Fibroblast of lung (primary cell): ENCODE measurements at regions not wholly inside any gene's neighbourhood (a gene's known extent, or its start where the extent isn't known, plus 50 kb on each side); places are given as distances from the start of the nearest gene placed in this dataset.
A peak's percentile ranks its signal among the peaks of the same experiment; 100 is the strongest.

ENCODE experiments used
- DNase-seq, 2 donors: peaks; one replicate each; pipeline versions ENCODE4 v3.0.0 to v3.0.0-alpha.2; 2010; ENCODE audit warnings: low read depth in 2 of 2
- H2AFZ ChIP-seq: 2 replicates; pipeline ENCODE4 v1.5.1; 2012; ENCODE audit warnings: low read length, control low read depth, inconsistent platforms
- H3K27ac ChIP-seq: 2 replicates; pipeline ENCODE4 v1.5.1; 2011; ENCODE audit warnings: low read length, control low read depth; ENCODE audit not compliant: insufficient read depth
- H3K27me3 ChIP-seq: 2 replicates; pipeline ENCODE4 v1.5.1; 2011; ENCODE audit warnings: mild to moderate bottlenecking, low read length; ENCODE audit not compliant: control insufficient read depth, insufficient read depth
- H3K36me3 ChIP-seq: 2 replicates; pipeline ENCODE4 v1.5.1; 2011; ENCODE audit warnings: low read length; ENCODE audit not compliant: control insufficient read depth, insufficient read depth
- H3K4me1 ChIP-seq: 2 replicates; pipeline ENCODE4 v1.5.1; 2011; ENCODE audit warnings: low read length; ENCODE audit not compliant: control insufficient read depth, insufficient read depth; ENCODE audit errors: extremely low read depth
- H3K4me2 ChIP-seq: 2 replicates; pipeline ENCODE4 v1.5.1; 2011; ENCODE audit warnings: low read length, control low read depth; ENCODE audit not compliant: insufficient read depth; ENCODE audit errors: extremely low read depth
- H3K4me3 ChIP-seq, 4 experiments: fragments of 200-600 bp in 1 of 4; sonication (generic) in 1 of 4; replicated peaks in 1 of 4; 2 replicates each; pipeline ENCODE4 v1.5.1; 2011 to 2016; ENCODE audit warnings: low read length in 4 of 4, low read depth in 3 of 4, mild to moderate bottlenecking in 3 of 4, control low read depth in 2 of 4, inconsistent platforms in 1 of 4, mixed read lengths in 1 of 4; ENCODE audit not compliant: insufficient read depth in 1 of 4; ENCODE audit errors: control extremely low read depth in 1 of 4
- H3K79me2 ChIP-seq: 2 replicates; pipeline ENCODE4 v1.5.1; 2012; ENCODE audit warnings: mild to moderate bottlenecking, low read length, inconsistent platforms; ENCODE audit not compliant: control insufficient read depth, insufficient read depth
- H3K9ac ChIP-seq: 2 replicates; pipeline ENCODE4 v1.5.1; 2011; ENCODE audit warnings: mild to moderate bottlenecking, low read length, control low read depth; ENCODE audit not compliant: insufficient read depth
- H3K9me3 ChIP-seq: 2 replicates; pipeline ENCODE4 v1.5.1; 2012; ENCODE audit warnings: low read depth, low read length; ENCODE audit not compliant: control insufficient read depth, insufficient read depth
- H4K20me1 ChIP-seq: 2 replicates; pipeline ENCODE4 v1.5.1; 2011; ENCODE audit warnings: low read length; ENCODE audit not compliant: control insufficient read depth, insufficient read depth; ENCODE audit errors: extremely low read depth
- EZH2 ChIP-seq: IDR thresholded peaks from 2 replicates; pipeline ENCODE4 v1.5.1; 2012; ENCODE audit warnings: low read length, control low read depth, mild to moderate bottlenecking; ENCODE audit errors: missing control alignments
- TF ChIP-seq, protein P1 (sequence below), 2 donors: IDR thresholded peaks in 1 of 2; conservative IDR thresholded peaks in 1 of 2; 1 replicate in 1 of 2; 2 replicates in 1 of 2; pipeline ENCODE4 v1.5.1; 2011 to 2012; ENCODE audit warnings: low read length in 2 of 2, control low read depth in 1 of 2, inconsistent platforms in 1 of 2, low read depth in 1 of 2, mild to moderate bottlenecking in 1 of 2

DNA sequence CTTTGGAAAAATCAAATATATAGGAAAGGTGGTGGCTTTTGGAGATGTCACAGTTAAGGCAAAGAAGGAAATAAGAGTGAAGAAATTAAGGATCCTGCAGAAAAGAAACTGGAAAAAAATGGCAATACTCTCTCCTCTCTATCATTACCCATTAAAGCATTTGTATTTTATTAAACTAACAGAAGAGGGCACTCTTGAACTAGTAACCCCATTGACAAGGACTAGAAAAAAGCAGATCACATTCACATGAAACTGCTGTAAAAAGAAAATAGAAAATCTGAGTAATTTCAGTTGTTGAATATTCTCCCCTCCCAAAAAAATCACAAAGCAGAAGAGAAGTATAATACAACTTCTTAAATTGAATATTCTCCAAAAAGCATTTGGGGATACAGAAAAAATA is 104.1 kb upstream of the SLC35B3 start:
- no peaks in the 10 kb centered on the region for H3K4me1 ChIP-seq
- no peak overlapping the region for H3K27ac ChIP-seq
- DNase-seq = peak; percentile 1 to 22
- no peaks in the 10 kb centered on the region for H3K27me3 ChIP-seq
- no peak overlapping the region for H3K4me3 ChIP-seq
- no peaks in the 10 kb centered on the region for H4K20me1 ChIP-seq
- H3K9me3 ChIP-seq = no peaks in the 10 kb centered on the region
- no peak overlapping the region for H3K9ac ChIP-seq
- no peak overlapping the region for H3K4me2 ChIP-seq
- no peaks in the 10 kb centered on the region for H3K79me2 ChIP-seq
- H3K36me3 ChIP-seq = no peaks in the 10 kb centered on the region
- TF ChIP-seq, protein P1, sequence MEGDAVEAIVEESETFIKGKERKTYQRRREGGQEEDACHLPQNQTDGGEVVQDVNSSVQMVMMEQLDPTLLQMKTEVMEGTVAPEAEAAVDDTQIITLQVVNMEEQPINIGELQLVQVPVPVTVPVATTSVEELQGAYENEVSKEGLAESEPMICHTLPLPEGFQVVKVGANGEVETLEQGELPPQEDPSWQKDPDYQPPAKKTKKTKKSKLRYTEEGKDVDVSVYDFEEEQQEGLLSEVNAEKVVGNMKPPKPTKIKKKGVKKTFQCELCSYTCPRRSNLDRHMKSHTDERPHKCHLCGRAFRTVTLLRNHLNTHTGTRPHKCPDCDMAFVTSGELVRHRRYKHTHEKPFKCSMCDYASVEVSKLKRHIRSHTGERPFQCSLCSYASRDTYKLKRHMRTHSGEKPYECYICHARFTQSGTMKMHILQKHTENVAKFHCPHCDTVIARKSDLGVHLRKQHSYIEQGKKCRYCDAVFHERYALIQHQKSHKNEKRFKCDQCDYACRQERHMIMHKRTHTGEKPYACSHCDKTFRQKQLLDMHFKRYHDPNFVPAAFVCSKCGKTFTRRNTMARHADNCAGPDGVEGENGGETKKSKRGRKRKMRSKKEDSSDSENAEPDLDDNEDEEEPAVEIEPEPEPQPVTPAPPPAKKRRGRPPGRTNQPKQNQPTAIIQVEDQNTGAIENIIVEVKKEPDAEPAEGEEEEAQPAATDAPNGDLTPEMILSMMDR (conservative IDR thresholded peaks at IDR 0.05 in 1 of 2, IDR thresholded peaks at IDR 0.05 in 1 of 2; ENCODE audit: low read depth in 1 of 2, low read length in 2 of 2) = peak in 1 of 2 donors; percentile 7
- no peak for TF ChIP-seq EZH2
- no peak overlapping the region for H2AFZ ChIP-seq

DNA sequence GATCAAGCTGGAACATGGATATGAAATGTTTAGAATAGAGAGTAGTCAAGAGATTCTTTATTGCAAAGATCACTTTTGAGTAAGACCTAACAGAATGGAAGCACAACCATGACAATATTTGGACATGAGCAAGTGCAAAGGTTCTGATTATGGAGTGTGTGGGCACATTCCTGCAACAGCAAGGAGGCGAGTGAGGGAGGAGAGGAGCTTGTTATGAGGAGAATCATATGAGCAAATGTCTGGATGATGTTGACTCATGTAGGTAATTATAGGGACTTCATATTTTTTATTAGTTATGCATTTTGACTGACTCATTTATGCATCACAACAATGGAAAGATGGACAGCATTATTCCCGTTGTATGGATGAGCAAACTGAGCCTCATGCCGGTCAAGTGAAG is 100.8 kb upstream of the SLC35B3 start:
- H4K20me1 ChIP-seq = no peaks in the 10 kb centered on the region
- no peak overlapping the region for H3K4me2 ChIP-seq
- no peak for TF ChIP-seq EZH2
- TF ChIP-seq, protein P1 (conservative IDR thresholded peaks at IDR 0.05 in 1 of 2, IDR thresholded peaks at IDR 0.05 in 1 of 2; ENCODE audit: low read depth in 1 of 2, low read length in 2 of 2) = no peak
- no peak overlapping the region for H3K27ac ChIP-seq
- H3K4me1 ChIP-seq = no peaks in the 10 kb centered on the region
- H3K27me3 ChIP-seq = no peaks in the 10 kb centered on the region
- no peaks in the 10 kb centered on the region for H3K9me3 ChIP-seq
- no peak overlapping the region for H3K9ac ChIP-seq
- H3K79me2 ChIP-seq = no peaks in the 10 kb centered on the region
- no peaks in the 10 kb centered on the region for H3K36me3 ChIP-seq
- no peak for DNase-seq
- H3K4me3 ChIP-seq = no peak overlapping the region
- H2AFZ ChIP-seq = no peak overlapping the region

DNA sequence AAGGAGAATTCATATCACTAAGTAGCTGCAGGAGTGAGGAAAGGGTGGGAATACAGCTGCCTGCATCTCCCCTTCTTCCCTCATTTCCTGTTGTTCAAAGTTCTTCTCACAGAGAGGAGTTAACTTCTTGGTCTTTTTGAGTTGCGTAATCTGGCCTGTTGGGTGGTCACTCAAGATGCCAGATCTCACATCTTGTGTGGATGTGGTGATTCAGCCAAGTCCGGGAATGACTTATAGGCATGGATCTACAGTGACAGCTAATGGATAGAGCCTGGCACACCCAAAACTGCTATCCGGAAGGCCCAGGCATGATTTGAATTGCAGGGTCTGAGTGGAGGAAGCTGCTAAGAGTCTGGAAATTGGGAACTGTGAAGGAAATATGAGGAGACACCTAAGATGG is 100.2 kb upstream of the SLC35B3 start:
- H3K9me3 ChIP-seq = no peaks in the 10 kb centered on the region
- no peak for DNase-seq
- H3K4me1 ChIP-seq = no peaks in the 10 kb centered on the region
- H2AFZ ChIP-seq = no peak overlapping the region
- no peak overlapping the region for H3K4me3 ChIP-seq
- H3K27ac ChIP-seq = no peak overlapping the region
- H3K79me2 ChIP-seq = no peaks in the 10 kb centered on the region
- H4K20me1 ChIP-seq = no peaks in the 10 kb centered on the region
- TF ChIP-seq EZH2 = no peak
- TF ChIP-seq, protein P1 (conservative IDR thresholded peaks at IDR 0.05 in 1 of 2, IDR thresholded peaks at IDR 0.05 in 1 of 2; ENCODE audit: low read depth in 1 of 2, low read length in 2 of 2) = no peak
- no peak overlapping the region for H3K4me2 ChIP-seq
- H3K36me3 ChIP-seq = no peaks in the 10 kb centered on the region
- no peaks in the 10 kb centered on the region for H3K27me3 ChIP-seq
- H3K9ac ChIP-seq = no peak overlapping the region
